Gastrocnemius medialis (tissue), 4 donors: ENCODE measurements at regions not wholly inside any gene's neighbourhood (a gene's known extent, or its start where the extent isn't known, plus 50 kb on each side); places are given as distances from the start of the nearest gene placed in this dataset.

Experiments used
- ATAC-seq, 2 donors: fragments of 150-250 bp; one replicate each; pipeline ENCODE4 v1.9.1; 2016
- DNase-seq, 2 donors: peaks; one replicate each; pipeline ENCODE4 v3.0.0-alpha.2; 2019
- H3K27ac ChIP-seq, 4 donors: fragments of 200-600 bp; sonication (generic); 1 replicate in 1 of 4; 2 replicates in 3 of 4; pipeline ENCODE4 v1.5.1; 2016 to 2018; ENCODE audit warnings: mild to moderate bottlenecking in 2 of 4, moderate library complexity in 1 of 4
- H3K27me3 ChIP-seq, 3 donors: fragments of 200-600 bp; sonication (generic) in 2 of 3; 1 replicate in 1 of 3; 2 replicates in 2 of 3; pipeline versions ENCODE4 v1.5.1 to v1.6.0; 2016 to 2019; ENCODE audit warnings: mild to moderate bottlenecking in 1 of 3, moderate library complexity in 1 of 3
- H3K36me3 ChIP-seq, 2 donors: fragments of 200-600 bp; sonication (generic) in 1 of 2; one replicate each; pipeline ENCODE4 v1.5.1; 2017 to 2018
- H3K4me1 ChIP-seq, 2 donors: fragments of 200-600 bp; sonication (generic) in 1 of 2; one replicate each; pipeline ENCODE4 v1.5.1; 2016 to 2017; ENCODE audit warnings: mild to moderate bottlenecking in 2 of 2
- H3K4me3 ChIP-seq, 4 donors: fragments of 200-600 bp; sonication (generic) in 3 of 4; 1 replicate in 1 of 4; 2 replicates in 3 of 4; pipeline ENCODE4 v1.5.1; 2016 to 2019; ENCODE audit warnings: mild to moderate bottlenecking in 2 of 4
- H3K9me3 ChIP-seq, 3 donors: fragments of 200-600 bp; sonication (generic) in 2 of 3; 1 replicate in 1 of 3; 2 replicates in 2 of 3; pipeline ENCODE4 v1.5.1; 2016 to 2019
- POLR2A ChIP-seq, 2 donors: fragments of 450-650 bp; IDR thresholded peaks; one replicate each; pipeline ENCODE4 v1.6.1; 2017; ENCODE audit warnings: antibody characterized with exemption in 2 of 2, mild to moderate bottlenecking in 2 of 2, moderate library complexity in 2 of 2
- in situ Hi-C, 4 donors: fragments of 200-750 bp; cut with MboI; loops; one replicate each; pipeline versions ENCODE4 v1.15.0 to v1.8.0; 2017; ENCODE audit warnings: low sequenced_read_pairs in 4 of 4
- intact Hi-C: fragments of 100-400 bp; cut with DNase I; formaldehyde crosslinking; loops from one replicate; pipeline ENCODE4 v1.15.1; 2023; ENCODE audit warnings: low total_unique reads
- TF ChIP-seq, protein P1 (sequence below), 5 experiments: fragments of 450-650 bp in 3 of 5; fragments of 200-600 bp in 2 of 5; sonication (generic) in 2 of 5; IDR thresholded peaks in 4 of 5; conservative IDR thresholded peaks in 1 of 5; 1 replicate in 4 of 5; 2 replicates in 1 of 5; pipeline ENCODE4 v1.5.1; 2016 to 2019; ENCODE audit warnings: antibody characterized with exemption in 5 of 5, mild to moderate bottlenecking in 3 of 5, moderate library complexity in 3 of 5

DNA sequence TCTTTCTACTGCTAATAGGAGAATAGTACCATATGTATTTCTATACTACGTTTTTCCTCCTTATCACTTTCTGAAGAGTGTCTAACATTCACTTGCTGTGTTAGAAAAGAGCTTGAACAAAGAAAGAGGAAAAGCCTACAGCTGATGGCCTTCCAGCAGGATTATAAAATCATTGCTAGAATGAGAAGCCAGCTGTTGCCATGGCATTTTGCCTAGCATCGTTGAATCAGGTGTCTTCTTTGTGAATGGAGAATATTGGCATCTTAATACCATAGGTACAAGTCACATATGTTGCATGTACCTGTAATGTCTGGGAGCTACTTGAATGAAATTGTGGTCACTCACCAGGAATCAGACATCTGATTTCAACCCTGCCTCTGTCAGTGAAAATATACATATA, 1174.9 kb downstream of the PCDH17 start:
- in situ Hi-C loops (no loop called here), intact Hi-C loops (no loop called here)
- H3K27ac ChIP-seq: no peak overlapping the region
- DNase-seq (no peak), ATAC-seq (no peak)
- no peak for TF ChIP-seq POLR2A (IDR thresholded peaks at IDR 0.05)
- TF ChIP-seq, protein P1, sequence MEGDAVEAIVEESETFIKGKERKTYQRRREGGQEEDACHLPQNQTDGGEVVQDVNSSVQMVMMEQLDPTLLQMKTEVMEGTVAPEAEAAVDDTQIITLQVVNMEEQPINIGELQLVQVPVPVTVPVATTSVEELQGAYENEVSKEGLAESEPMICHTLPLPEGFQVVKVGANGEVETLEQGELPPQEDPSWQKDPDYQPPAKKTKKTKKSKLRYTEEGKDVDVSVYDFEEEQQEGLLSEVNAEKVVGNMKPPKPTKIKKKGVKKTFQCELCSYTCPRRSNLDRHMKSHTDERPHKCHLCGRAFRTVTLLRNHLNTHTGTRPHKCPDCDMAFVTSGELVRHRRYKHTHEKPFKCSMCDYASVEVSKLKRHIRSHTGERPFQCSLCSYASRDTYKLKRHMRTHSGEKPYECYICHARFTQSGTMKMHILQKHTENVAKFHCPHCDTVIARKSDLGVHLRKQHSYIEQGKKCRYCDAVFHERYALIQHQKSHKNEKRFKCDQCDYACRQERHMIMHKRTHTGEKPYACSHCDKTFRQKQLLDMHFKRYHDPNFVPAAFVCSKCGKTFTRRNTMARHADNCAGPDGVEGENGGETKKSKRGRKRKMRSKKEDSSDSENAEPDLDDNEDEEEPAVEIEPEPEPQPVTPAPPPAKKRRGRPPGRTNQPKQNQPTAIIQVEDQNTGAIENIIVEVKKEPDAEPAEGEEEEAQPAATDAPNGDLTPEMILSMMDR (IDR thresholded peaks at IDR 0.05 in 4 of 5, conservative IDR thresholded peaks at IDR 0.05 in 1 of 5): no peak
- H3K4me3 ChIP-seq: no peak overlapping the region
- peaks cover 0 to 3% (median 0%) of the 10 kb centered on the region in 3 donors for H3K9me3 ChIP-seq
- no peaks in the 10 kb centered on the region for H3K36me3 ChIP-seq
- no peaks in the 10 kb centered on the region for H3K4me1 ChIP-seq
- H3K27me3 ChIP-seq: no peaks in the 10 kb centered on the region

DNA sequence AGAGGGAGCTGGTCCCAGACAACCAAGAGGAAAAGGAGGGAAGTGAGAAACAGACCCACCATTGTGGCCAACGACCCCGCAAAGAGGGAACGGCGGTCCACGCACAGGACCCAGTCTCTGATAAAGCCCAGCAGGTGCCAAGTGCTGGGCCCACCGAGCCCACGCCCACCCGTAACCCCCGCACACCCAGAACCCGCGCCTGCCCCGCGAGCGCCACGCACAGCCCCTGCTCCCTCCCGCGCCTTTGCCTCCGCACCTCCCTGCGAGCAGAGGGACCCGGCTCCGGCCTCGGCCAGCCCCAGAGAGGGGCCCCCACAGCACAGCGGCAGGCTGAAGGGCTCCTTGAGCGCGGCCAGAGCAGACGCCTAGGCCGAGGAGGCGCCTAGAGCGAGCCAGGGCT, 1192.2 kb downstream of the PCDH17 start:
- H3K4me1 ChIP-seq: no peaks in the 10 kb centered on the region
- in situ Hi-C loops (no loop called here), intact Hi-C loops (no loop called here)
- ATAC-seq: no peak
- no peak for DNase-seq
- H3K9me3 ChIP-seq: no peaks in the 10 kb centered on the region
- no peak overlapping the region for H3K27ac ChIP-seq
- no peak overlapping the region for H3K4me3 ChIP-seq
- H3K27me3 ChIP-seq: no peaks in the 10 kb centered on the region
- no peak for TF ChIP-seq POLR2A (IDR thresholded peaks at IDR 0.05)
- TF ChIP-seq, protein P1 (IDR thresholded peaks at IDR 0.05 in 4 of 5, conservative IDR thresholded peaks at IDR 0.05 in 1 of 5): no peak
- no peaks in the 10 kb centered on the region for H3K36me3 ChIP-seq

DNA sequence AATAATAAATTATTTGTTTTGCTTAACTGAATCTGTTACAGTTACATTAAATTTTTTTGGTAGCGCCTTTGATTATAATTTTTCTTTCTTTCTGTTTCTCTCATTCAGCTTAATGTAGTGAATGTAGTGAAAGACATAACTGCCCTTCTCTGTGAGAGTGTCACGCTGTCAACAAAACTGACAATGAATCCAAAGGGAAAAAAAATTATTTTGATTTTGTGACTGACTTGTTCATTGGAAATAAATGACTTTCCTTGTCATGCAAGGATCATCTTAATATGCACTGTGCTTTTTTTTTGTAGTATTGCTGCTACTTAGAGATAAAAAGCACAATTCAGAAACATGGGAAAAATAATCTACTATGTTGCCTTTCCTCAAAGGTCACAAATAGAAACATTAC, 1196.4 kb downstream of the PCDH17 start:
- in situ Hi-C loops (no loop called here), intact Hi-C loops (no loop called here)
- Histone ChIP-seq H3K27ac (no peak overlapping the region), H3K4me3 (no peak overlapping the region), H3K36me3 (no peaks in the 10 kb centered on the region), H3K27me3 (no peaks in the 10 kb centered on the region), H3K4me1 (no peaks in the 10 kb centered on the region), H3K9me3 (no peaks in the 10 kb centered on the region)
- no peak for DNase-seq
- TF ChIP-seq, protein P1 (IDR thresholded peaks at IDR 0.05 in 4 of 5, conservative IDR thresholded peaks at IDR 0.05 in 1 of 5): no peak
- TF ChIP-seq POLR2A (IDR thresholded peaks at IDR 0.05): no peak
- ATAC-seq: no peak

DNA sequence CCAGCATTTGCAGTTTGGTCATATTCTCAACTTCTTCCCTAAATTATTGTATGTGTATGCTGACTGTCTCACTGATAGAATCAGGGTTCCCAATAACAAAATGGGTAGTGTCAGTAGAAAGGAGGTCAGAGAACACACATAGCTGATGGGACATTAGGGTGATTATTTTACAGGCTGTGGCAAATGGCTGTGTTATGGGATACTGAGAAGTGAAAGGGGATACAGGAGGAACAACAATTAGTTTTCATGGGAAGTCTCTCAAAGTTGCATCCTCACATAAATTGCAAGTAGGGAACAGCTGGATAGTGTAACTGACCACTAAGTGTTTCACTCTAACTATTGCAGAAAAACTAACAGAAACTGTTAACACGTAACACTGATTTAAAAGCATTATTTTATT, 1199.3 kb downstream of the PCDH17 start:
- H3K9me3 ChIP-seq: no peaks in the 10 kb centered on the region
- no peaks in the 10 kb centered on the region for H3K36me3 ChIP-seq
- ATAC-seq: no peak
- no peaks in the 10 kb centered on the region for H3K4me1 ChIP-seq
- no peak overlapping the region for H3K4me3 ChIP-seq
- TF ChIP-seq, protein P1 (IDR thresholded peaks at IDR 0.05 in 4 of 5, conservative IDR thresholded peaks at IDR 0.05 in 1 of 5): no peak
- no peak for TF ChIP-seq POLR2A (IDR thresholded peaks at IDR 0.05)
- intact Hi-C loops: no loop called here
- DNase-seq: no peak
- in situ Hi-C loops: no loop called here
- no peaks in the 10 kb centered on the region for H3K27me3 ChIP-seq
- H3K27ac ChIP-seq: no peak overlapping the region

DNA sequence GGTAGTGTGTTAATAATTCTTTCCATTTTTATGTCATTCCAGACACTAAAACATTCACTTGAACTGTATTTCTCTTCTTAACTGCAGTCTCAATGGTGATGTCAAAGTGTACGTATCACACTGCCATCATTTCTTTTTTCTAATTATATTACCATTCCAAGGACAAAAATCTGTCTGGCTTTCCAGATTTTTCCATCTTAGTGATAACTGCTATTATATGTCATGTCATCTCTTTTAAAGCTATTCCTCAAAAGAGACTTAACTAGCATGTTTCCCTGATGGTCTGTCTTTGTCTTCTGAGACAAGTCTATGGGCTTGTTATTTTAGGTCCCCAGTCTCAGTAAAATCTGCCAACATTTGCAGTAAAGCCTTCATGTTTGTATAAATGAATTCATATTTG, 1207.1 kb downstream of the PCDH17 start:
- Histone ChIP-seq H3K36me3 (no peaks in the 10 kb centered on the region), H3K4me3 (no peak overlapping the region), H3K4me1 (no peaks in the 10 kb centered on the region), H3K27me3 (no peaks in the 10 kb centered on the region), H3K9me3 (no peaks in the 10 kb centered on the region), H3K27ac (no peak overlapping the region)
- intact Hi-C loops (no loop called here), in situ Hi-C loops (no loop called here)
- DNase-seq: no peak
- TF ChIP-seq, protein P1 (IDR thresholded peaks at IDR 0.05 in 4 of 5, conservative IDR thresholded peaks at IDR 0.05 in 1 of 5): no peak
- TF ChIP-seq POLR2A (IDR thresholded peaks at IDR 0.05): no peak
- no peak for ATAC-seq
